Spinal cord (tissue), 9 donors: ENCODE measurements at regions not wholly inside any gene's neighbourhood (a gene's known extent, or its start where the extent isn't known, plus 50 kb on each side); places are given as distances from the start of the nearest gene placed in this dataset.
"Not testable (repeated sequence)": the region's sequence is repeated elsewhere in the genome, so short reads cannot be mapped to it uniquely, and the experiment has no call there.

ENCODE experiments used
- DNase-seq, 6 donors: peaks; one replicate each; pipeline versions ENCODE4 v3.0.0 to v3.0.0-alpha.2; 2013 to 2015; ENCODE audit warnings: low spot score in 6 of 6, low read depth in 4 of 6
- H3K27ac ChIP-seq: one replicate; pipeline ENCODE4 v1.5.1; 2013; ENCODE audit warnings: low read depth, low read length, control low read depth
- H3K27me3 ChIP-seq: one replicate; pipeline ENCODE4 v1.6.1; 2013; ENCODE audit warnings: low read length; ENCODE audit not compliant: control insufficient read depth, insufficient read depth
- H3K36me3 ChIP-seq: one replicate; pipeline ENCODE4 v1.6.1; 2013; ENCODE audit warnings: low read length; ENCODE audit not compliant: control insufficient read depth, insufficient read depth
- H3K4me1 ChIP-seq: one replicate; pipeline ENCODE4 v1.6.1; 2013; ENCODE audit warnings: low read length; ENCODE audit not compliant: control insufficient read depth, insufficient read depth
- H3K4me3 ChIP-seq: one replicate; pipeline ENCODE4 v1.5.1; 2013; ENCODE audit warnings: low read depth, low read length, control low read depth
- H3K9me3 ChIP-seq: one replicate; pipeline ENCODE4 v1.6.1; 2013; ENCODE audit warnings: low read length; ENCODE audit not compliant: control insufficient read depth, insufficient read depth
- WGBS: methylation state at CpG from one replicate; pipeline ENCODE4 v1.1.5; 2013; ENCODE audit warnings: missing lambda C conversion rate; ENCODE audit not compliant: insufficient coverage; 5-methylcytosine and 5-hydroxymethylcytosine counted together
- donor health status: healthy.

GRCh38 chr1:38657207-38657840 lies 202.2 kb downstream of the RRAGC start:
- peak in 2 of 6 donors; percentile 5 to 60 for DNase-seq
- H3K9me3 ChIP-seq, result no peaks in the 10 kb centered on the region
- H3K27me3 ChIP-seq, result no peaks in the 10 kb centered on the region
- no peaks in the 10 kb centered on the region for H3K36me3 ChIP-seq
- peaks cover 4% of the 10 kb centered on the region for H3K4me1 ChIP-seq
- no CpG with 5 or more reads among the region's 3 CpGs for WGBS
- no peak overlapping the region for H3K4me3 ChIP-seq
- no peak overlapping the region for H3K27ac ChIP-seq

DNA sequence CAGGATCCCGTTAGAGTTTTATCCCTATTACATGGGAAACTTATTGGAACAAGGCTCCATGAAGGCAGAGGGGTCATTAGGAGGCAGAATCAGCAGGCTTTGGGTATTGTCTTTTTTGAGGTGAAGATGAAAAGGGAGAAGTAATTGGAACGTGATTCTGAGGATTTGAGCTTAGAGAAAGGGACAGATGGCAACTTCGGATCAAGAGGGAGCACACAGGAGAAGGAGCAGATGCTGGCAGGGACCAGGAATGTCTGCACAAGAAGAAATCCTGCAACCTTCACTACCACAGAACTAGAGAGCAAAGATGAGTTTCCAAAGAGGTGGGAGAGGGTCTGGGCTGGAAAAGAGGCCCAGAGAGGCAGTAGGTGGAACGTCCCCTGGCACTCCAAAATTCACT lies 202.8 kb downstream of the RRAGC start:
- H3K27me3 ChIP-seq, result no peaks in the 10 kb centered on the region
- WGBS, result 44% methylated on average over 3 of the region's 4 CpGs
- no peaks in the 10 kb centered on the region for H3K9me3 ChIP-seq
- no peak overlapping the region for H3K27ac ChIP-seq
- DNase-seq, result peak in 1 of 6 donors; percentile 22
- peaks cover 4% of the 10 kb centered on the region for H3K4me1 ChIP-seq
- no peaks in the 10 kb centered on the region for H3K36me3 ChIP-seq
- H3K4me3 ChIP-seq, result no peak overlapping the region

- Histone ChIP-seq H3K36me3 (no peaks in the 10 kb centered on the region), H3K27ac (no peak overlapping the region), H3K4me3 (no peak overlapping the region), H3K27me3 (peaks cover 2% of the 10 kb centered on the region), H3K4me1 (peaks cover 4% of the 10 kb centered on the region), H3K9me3 (no peaks in the 10 kb centered on the region)
- 86% methylated on average over 1 of the region's 1 CpG for whole genome bisulfite sequencing
- DNase-seq, result no peak
Observed at GRCh38 chr1:38652217-38652616, 207.4 kb downstream of the RRAGC start.

DNA sequence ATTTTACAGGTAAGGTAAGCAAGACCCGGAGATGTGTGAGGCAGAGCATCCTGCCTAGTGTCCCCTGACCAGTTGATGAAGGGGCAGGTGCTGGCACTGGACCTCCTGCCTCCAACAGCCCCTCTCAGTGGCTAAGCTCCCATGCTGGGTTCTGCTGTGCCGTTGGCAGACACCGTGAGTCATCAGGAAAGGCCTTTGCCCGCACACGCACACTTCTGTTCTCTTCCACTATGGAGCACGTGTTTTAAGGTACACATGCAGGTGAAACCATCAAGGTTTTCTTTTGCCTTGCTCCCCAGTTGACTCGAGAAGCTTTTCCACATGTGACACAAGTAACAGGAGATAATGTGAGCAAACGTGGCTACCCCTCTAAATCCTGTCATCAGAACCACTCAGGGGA lies 207.9 kb downstream of the RRAGC start:
- Histone ChIP-seq H3K27ac (no peak overlapping the region), H3K36me3 (no peaks in the 10 kb centered on the region), H3K4me1 (no peaks in the 10 kb centered on the region), H3K4me3 (no peak overlapping the region), H3K27me3 (peaks cover 2% of the 10 kb centered on the region), H3K9me3 (no peaks in the 10 kb centered on the region)
- DNase-seq, result no peak
- WGBS, result 92% methylated on average over 8 of the region's 8 CpGs

DNA sequence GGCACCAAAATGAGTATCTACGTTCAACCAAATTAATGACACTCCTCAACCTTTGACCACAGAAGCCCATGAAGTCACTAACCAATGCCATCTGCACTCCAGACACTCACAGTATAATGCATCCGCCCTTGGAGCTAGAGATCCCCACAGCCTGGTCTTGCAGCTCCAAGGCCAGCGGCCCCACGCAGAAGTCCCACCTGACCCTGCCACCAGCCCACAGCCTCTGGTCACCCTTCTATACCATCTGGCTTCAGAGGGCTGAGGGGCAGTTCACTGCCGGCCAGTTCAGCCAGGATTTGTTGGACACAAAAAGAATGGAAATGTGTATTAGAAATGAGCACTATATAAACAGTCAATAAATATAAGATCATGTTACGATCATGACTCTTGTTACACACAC lies 211.2 kb downstream of the RRAGC start:
- H3K9me3 ChIP-seq, result no peaks in the 10 kb centered on the region
- 93% methylated on average over 4 of the region's 6 CpGs for WGBS
- H3K27ac ChIP-seq, result no peak overlapping the region
- no peak overlapping the region for H3K4me3 ChIP-seq
- peaks cover 2% of the 10 kb centered on the region for H3K27me3 ChIP-seq
- H3K36me3 ChIP-seq, result no peaks in the 10 kb centered on the region
- DNase-seq, result no peak
- H3K4me1 ChIP-seq, result no peaks in the 10 kb centered on the region

GRCh38 chr1:38647341-38647740 lies 212.2 kb downstream of the RRAGC start:
- H3K27me3 ChIP-seq, H3K27ac ChIP-seq, H3K4me3 ChIP-seq, H3K36me3 ChIP-seq, H3K4me1 ChIP-seq, DNase-seq, H3K9me3 ChIP-seq: not testable (repeated sequence)
- over 99% methylated on average over 15 of the region's 34 CpGs for WGBS

GRCh38 chr1:38644092-38644491 lies 215.5 kb downstream of the RRAGC start:
- WGBS, result 91% methylated on average over 8 of the region's 8 CpGs
- no peak for DNase-seq
- H3K4me3 ChIP-seq, result no peak overlapping the region
- no peaks in the 10 kb centered on the region for H3K36me3 ChIP-seq
- no peaks in the 10 kb centered on the region for H3K4me1 ChIP-seq
- peaks cover 2% of the 10 kb centered on the region for H3K27me3 ChIP-seq
- no peaks in the 10 kb centered on the region for H3K9me3 ChIP-seq
- H3K27ac ChIP-seq, result no peak overlapping the region

DNA sequence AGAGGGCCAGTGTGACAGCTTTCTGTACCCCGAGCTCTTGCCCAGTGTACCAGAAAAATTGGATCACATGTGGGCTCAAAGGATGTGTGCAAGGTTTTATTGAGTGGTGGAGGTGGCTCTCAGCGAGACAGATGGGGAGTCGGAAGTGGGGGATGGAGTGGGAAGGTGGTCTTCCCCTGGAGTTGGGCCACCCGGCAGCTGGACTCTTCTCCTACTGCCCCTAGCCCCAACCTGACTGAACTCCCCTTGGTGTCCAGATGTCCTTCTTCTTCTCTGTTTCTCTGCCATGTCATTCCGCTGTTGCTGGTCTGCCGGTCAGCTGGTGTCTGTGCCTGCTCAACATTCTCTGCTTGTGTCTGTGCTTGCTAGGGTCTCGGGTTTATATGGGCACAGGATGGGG lies 217.9 kb downstream of the RRAGC start:
- H3K9me3 ChIP-seq, result no peaks in the 10 kb centered on the region
- H3K4me3 ChIP-seq, result no peak overlapping the region
- H3K36me3 ChIP-seq, result no peaks in the 10 kb centered on the region
- DNase-seq, result no peak
- H3K27ac ChIP-seq, result no peak overlapping the region
- H3K4me1 ChIP-seq, result no peaks in the 10 kb centered on the region
- 94% methylated on average over 6 of the region's 7 CpGs for WGBS
- no peaks in the 10 kb centered on the region for H3K27me3 ChIP-seq

DNA sequence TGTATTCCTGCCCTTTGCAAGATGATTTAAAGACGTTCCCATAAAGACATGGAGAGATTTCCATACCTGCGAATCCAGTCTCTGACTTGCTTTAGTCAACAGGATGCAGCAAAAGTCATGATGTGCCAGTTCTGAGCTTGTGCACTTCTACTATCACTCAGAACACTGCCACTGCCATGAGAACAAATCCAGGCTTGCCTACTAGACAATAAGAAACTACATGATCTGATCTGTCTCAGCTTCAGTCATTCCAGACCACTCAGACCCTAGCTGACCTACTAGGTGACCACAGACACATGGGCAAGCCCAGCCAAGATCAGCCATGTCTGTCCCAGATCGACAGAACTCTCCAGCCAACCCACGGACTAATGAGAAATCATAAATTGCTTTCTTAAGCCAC lies 219.2 kb downstream of the RRAGC start:
- H3K36me3 ChIP-seq, result no peaks in the 10 kb centered on the region
- DNase-seq, result no peak
- no peak overlapping the region for H3K27ac ChIP-seq
- no peak overlapping the region for H3K4me3 ChIP-seq
- no peaks in the 10 kb centered on the region for H3K4me1 ChIP-seq
- H3K27me3 ChIP-seq, result no peaks in the 10 kb centered on the region
- WGBS, result 95% methylated on average over 3 of the region's 4 CpGs
- H3K9me3 ChIP-seq, result no peaks in the 10 kb centered on the region

DNA sequence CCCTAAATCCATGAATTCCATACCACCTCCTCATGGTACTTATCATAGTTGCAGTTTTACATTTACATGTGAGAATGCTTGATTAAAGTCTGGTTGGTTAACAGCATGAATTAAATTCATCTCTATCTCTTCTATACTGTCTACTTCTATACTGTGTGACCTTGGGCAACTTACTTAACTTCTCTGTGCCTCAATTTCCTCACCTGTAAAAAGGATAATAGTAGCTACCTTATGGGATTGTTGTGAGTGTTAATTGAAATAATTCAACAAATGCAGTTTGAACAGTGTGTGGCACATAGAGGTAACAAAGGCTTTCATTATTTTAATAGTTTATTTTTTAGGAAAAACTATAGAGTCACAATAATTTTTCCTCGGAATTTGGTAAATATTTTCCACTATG lies 231.3 kb downstream of the RRAGC start:
- no peaks in the 10 kb centered on the region for H3K9me3 ChIP-seq
- WGBS, result no CpG with 5 or more reads among the region's 1 CpG
- peaks cover 9% of the 10 kb centered on the region for H3K4me1 ChIP-seq
- no peak for DNase-seq
- no peak overlapping the region for H3K4me3 ChIP-seq
- no peak overlapping the region for H3K27ac ChIP-seq
- no peaks in the 10 kb centered on the region for H3K36me3 ChIP-seq
- peaks cover 2% of the 10 kb centered on the region for H3K27me3 ChIP-seq
